ENCODE measurements at regions not wholly inside any gene's neighbourhood (a gene's known extent, or its start where the extent isn't known, plus 50 kb on each side); places are given as distances from the start of the nearest gene placed in this dataset.

DNA sequence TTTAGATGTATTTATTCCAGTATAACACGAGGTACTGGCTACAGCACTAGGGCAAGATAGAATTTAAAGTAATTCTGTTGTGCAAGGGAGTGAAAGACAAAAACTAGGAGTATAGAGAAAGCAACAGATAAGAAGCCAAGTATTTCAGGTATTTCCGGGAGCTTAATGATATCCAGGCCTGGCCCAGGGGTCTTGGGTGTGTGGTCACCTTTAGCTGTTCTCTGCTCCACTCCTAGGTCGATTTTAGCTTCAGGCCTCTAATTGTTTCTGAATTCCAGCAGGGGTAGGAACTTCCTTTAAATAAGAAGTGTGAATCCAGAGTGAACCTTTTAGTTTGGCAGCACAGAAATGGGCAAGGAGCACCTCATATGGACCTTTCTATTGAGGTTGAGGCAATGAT, 342.3 kb upstream of the MYT1L start:
- TF ChIP-seq, protein P1, sequence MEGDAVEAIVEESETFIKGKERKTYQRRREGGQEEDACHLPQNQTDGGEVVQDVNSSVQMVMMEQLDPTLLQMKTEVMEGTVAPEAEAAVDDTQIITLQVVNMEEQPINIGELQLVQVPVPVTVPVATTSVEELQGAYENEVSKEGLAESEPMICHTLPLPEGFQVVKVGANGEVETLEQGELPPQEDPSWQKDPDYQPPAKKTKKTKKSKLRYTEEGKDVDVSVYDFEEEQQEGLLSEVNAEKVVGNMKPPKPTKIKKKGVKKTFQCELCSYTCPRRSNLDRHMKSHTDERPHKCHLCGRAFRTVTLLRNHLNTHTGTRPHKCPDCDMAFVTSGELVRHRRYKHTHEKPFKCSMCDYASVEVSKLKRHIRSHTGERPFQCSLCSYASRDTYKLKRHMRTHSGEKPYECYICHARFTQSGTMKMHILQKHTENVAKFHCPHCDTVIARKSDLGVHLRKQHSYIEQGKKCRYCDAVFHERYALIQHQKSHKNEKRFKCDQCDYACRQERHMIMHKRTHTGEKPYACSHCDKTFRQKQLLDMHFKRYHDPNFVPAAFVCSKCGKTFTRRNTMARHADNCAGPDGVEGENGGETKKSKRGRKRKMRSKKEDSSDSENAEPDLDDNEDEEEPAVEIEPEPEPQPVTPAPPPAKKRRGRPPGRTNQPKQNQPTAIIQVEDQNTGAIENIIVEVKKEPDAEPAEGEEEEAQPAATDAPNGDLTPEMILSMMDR (IDR thresholded peaks at IDR 0.05): no peak
- TF ChIP-seq POLR2A (IDR thresholded peaks at IDR 0.05): no peak
